Esophagus muscularis mucosa (tissue), 4 donors: ENCODE measurements at regions not wholly inside any gene's neighbourhood (a gene's known extent, or its start where the extent isn't known, plus 50 kb on each side); places are given as distances from the start of the nearest gene placed in this dataset.

ENCODE experiments used
- EP300 ChIP-seq: sonication (generic); formaldehyde crosslinking; IDR thresholded peaks from one replicate; pipeline ENCODE4 v1.6.1; 2017; ENCODE audit warnings: antibody characterized with exemption
- POLR2A ChIP-seq: fragments of 450-650 bp; IDR thresholded peaks from one replicate; pipeline ENCODE4 v1.6.1; 2017; ENCODE audit warnings: antibody characterized with exemption, moderate library complexity, mild to moderate bottlenecking, low read depth
- TF ChIP-seq, protein P1 (sequence below), 3 experiments: fragments of 200-600 bp in 2 of 3; fragments of 450-650 bp in 1 of 3; sonication (generic) in 2 of 3; IDR thresholded peaks; one replicate each; pipeline ENCODE4 v1.5.1; 2017 to 2019; ENCODE audit warnings: antibody characterized with exemption in 3 of 3, mild to moderate bottlenecking in 2 of 3, moderate library complexity in 1 of 3

DNA sequence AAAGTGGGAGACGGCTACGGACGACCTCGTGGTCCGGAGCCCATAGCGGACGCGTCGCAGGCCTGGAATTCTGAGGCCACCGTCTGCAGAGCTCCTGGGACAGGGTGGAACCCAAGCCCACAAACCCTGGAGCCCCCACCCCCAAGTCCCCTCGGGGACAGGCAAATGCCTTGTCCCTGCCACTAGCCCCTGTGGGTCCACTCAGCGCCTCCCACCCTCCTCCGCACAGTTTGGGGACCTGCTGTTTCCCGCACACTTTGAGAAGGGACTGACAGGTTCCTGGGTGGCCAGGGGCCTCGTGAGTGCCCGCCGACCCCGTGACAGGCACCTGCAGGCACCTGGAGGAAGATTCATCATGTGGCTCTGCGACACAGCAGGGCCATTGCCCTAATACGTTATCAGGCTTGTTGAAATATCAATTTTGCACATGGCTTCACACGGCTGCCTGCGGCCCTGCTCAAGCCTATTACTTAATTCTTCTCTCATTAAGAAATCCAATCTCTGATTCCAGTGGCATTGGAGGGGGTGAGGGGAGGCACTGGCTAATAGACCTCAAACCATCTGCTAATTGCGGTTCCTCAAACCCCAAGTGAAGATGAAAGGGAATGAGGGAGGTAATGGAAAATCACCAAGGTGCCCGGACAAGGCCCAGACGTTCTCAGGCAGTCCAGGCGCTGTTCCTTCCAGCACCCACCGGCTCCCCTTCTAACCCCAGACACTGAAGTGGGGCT lies 672.5 kb downstream of the BRD1 start:
- TF ChIP-seq, protein P1, sequence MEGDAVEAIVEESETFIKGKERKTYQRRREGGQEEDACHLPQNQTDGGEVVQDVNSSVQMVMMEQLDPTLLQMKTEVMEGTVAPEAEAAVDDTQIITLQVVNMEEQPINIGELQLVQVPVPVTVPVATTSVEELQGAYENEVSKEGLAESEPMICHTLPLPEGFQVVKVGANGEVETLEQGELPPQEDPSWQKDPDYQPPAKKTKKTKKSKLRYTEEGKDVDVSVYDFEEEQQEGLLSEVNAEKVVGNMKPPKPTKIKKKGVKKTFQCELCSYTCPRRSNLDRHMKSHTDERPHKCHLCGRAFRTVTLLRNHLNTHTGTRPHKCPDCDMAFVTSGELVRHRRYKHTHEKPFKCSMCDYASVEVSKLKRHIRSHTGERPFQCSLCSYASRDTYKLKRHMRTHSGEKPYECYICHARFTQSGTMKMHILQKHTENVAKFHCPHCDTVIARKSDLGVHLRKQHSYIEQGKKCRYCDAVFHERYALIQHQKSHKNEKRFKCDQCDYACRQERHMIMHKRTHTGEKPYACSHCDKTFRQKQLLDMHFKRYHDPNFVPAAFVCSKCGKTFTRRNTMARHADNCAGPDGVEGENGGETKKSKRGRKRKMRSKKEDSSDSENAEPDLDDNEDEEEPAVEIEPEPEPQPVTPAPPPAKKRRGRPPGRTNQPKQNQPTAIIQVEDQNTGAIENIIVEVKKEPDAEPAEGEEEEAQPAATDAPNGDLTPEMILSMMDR (IDR thresholded peaks at IDR 0.05): no peak
- TF ChIP-seq POLR2A: no peak
- no peak for TF ChIP-seq EP300
